Ishikawa (cell line): ENCODE measurements at regions not wholly inside any gene's neighbourhood (a gene's known extent, or its start where the extent isn't known, plus 50 kb on each side); places are given as distances from the start of the nearest gene placed in this dataset.

Experiments
- CEBPB ChIP-seq: IDR thresholded peaks from 2 replicates; pipeline ENCODE4 v1.6.1; 2012
- CREB1 ChIP-seq: IDR thresholded peaks from 2 replicates; pipeline ENCODE4 v1.6.1; 2012; ENCODE audit warnings: low read depth
- EGR1 ChIP-seq: IDR thresholded peaks from 2 replicates; pipeline ENCODE4 v1.6.1; 2012
- EP300 ChIP-seq: IDR thresholded peaks from 2 replicates; pipeline ENCODE4 v1.6.1; 2012; ENCODE audit warnings: borderline replicate concordance
- FOXM1 ChIP-seq: IDR thresholded peaks from 2 replicates; pipeline ENCODE4 v1.6.1; 2012; ENCODE audit warnings: low read depth, borderline replicate concordance
- MAX ChIP-seq: IDR thresholded peaks from 2 replicates; pipeline ENCODE4 v1.6.1; 2012
- NFIC ChIP-seq: IDR thresholded peaks from 2 replicates; pipeline ENCODE4 v1.6.1; 2012
- RAD21 ChIP-seq: IDR thresholded peaks from 2 replicates; pipeline ENCODE4 v1.6.1; 2012; ENCODE audit warnings: low read depth
- REST ChIP-seq: IDR thresholded peaks from 2 replicates; pipeline ENCODE4 v1.6.1; 2012; ENCODE audit warnings: low read depth, mild to moderate bottlenecking
- TAF1 ChIP-seq: IDR thresholded peaks from 2 replicates; pipeline ENCODE4 v1.6.1; 2012; ENCODE audit warnings: low read depth, mild to moderate bottlenecking
- TCF12 ChIP-seq: IDR thresholded peaks from 2 replicates; pipeline ENCODE4 v1.6.1; 2012; ENCODE audit warnings: low read depth
- TEAD4 ChIP-seq: IDR thresholded peaks from 2 replicates; pipeline ENCODE4 v1.6.1; 2012
- USF1 ChIP-seq: IDR thresholded peaks from 2 replicates; pipeline ENCODE4 v1.6.1; 2012
- YY1 ChIP-seq: IDR thresholded peaks from 2 replicates; pipeline ENCODE4 v1.6.1; 2012; ENCODE audit warnings: low read depth
- ZBTB7A ChIP-seq: IDR thresholded peaks from 2 replicates; pipeline ENCODE4 v1.6.1; 2012; ENCODE audit warnings: low read depth

- TF ChIP-seq CEBPB (no peak), EP300 (no peak), CREB1 (no peak), USF1 (no peak), TAF1 (no peak), REST (no peak), FOXM1 (no peak)
Measured at GRCh38 chr1:114324662-114324965, 170.9 kb upstream of the SYT6 start.

- TF ChIP-seq NFIC: no peak
- TF ChIP-seq RAD21: no peak
- no peak for TF ChIP-seq ZBTB7A
Measured at GRCh38 chr1:114323959-114324661, 170.4 kb upstream of the SYT6 start.

GRCh38 chr1:114322734-114323133, 169.1 kb upstream of the SYT6 start:
- TF ChIP-seq TEAD4 (no peak), MAX (no peak), USF1 (no peak), YY1 (no peak), EGR1 (no peak), EP300 (no peak), FOXM1 (no peak), RAD21 (no peak), TAF1 (no peak), REST (no peak), CEBPB (no peak), ZBTB7A (no peak), CREB1 (no peak), TCF12 (no peak), NFIC (no peak)

GRCh38 chr1:114322207-114322606, 168.5 kb upstream of the SYT6 start:
- TF ChIP-seq EGR1: no peak
- TF ChIP-seq RAD21: no peak
- TF ChIP-seq EP300: no peak
- TF ChIP-seq USF1: no peak
- TF ChIP-seq FOXM1: no peak

- no peak for TF ChIP-seq TAF1
Measured at GRCh38 chr1:114320586-114320985, 166.9 kb upstream of the SYT6 start.

GRCh38 chr1:114319418-114319817, 165.7 kb upstream of the SYT6 start:
- no peak for TF ChIP-seq TEAD4
- TF ChIP-seq EP300: no peak
- no peak for TF ChIP-seq CREB1
- no peak for TF ChIP-seq TAF1
- TF ChIP-seq USF1: no peak
- no peak for TF ChIP-seq YY1
- TF ChIP-seq EGR1: no peak
- no peak for TF ChIP-seq NFIC
- TF ChIP-seq ZBTB7A: no peak
- no peak for TF ChIP-seq TCF12
- no peak for TF ChIP-seq REST
- TF ChIP-seq RAD21: no peak
